ENCODE measurements at regions not wholly inside any gene's neighbourhood (a gene's known extent, or its start where the extent isn't known, plus 50 kb on each side); places are given as distances from the start of the nearest gene placed in this dataset.

- TF ChIP-seq, protein P1, sequence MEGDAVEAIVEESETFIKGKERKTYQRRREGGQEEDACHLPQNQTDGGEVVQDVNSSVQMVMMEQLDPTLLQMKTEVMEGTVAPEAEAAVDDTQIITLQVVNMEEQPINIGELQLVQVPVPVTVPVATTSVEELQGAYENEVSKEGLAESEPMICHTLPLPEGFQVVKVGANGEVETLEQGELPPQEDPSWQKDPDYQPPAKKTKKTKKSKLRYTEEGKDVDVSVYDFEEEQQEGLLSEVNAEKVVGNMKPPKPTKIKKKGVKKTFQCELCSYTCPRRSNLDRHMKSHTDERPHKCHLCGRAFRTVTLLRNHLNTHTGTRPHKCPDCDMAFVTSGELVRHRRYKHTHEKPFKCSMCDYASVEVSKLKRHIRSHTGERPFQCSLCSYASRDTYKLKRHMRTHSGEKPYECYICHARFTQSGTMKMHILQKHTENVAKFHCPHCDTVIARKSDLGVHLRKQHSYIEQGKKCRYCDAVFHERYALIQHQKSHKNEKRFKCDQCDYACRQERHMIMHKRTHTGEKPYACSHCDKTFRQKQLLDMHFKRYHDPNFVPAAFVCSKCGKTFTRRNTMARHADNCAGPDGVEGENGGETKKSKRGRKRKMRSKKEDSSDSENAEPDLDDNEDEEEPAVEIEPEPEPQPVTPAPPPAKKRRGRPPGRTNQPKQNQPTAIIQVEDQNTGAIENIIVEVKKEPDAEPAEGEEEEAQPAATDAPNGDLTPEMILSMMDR (IDR thresholded peaks at IDR 0.05; ENCODE audit: low read depth, low read length, poor library complexity, severe bottlenecking) = no peak
- no peak for TF ChIP-seq EZH2phosphoT487 (IDR thresholded peaks at IDR 0.05; ENCODE audit: borderline replicate concordance, low read length)
Observed at GRCh38 chr13:91233291-91233690, 114.2 kb upstream of the MIR17HG start.
